Activated naive CD8-positive, alpha-beta T cell treated with anti-CD3 and anti-CD28 coated beads for 36 hours (primary cell): ENCODE measurements at regions not wholly inside any gene's neighbourhood (a gene's known extent, or its start where the extent isn't known, plus 50 kb on each side); places are given as distances from the start of the nearest gene placed in this dataset.

Source experiments
- DNase-seq: peaks from one replicate; pipeline ENCODE4 v3.0.0; 2021
- H3K27ac Mint-ChIP-seq: one replicate; pipeline ENCODE4 v1.8.0; 2022; ENCODE audit warnings: mild to moderate bottlenecking, moderate library complexity, mixed read lengths
- H3K27me3 Mint-ChIP-seq: one replicate; pipeline ENCODE4 v1.8.0; 2022; ENCODE audit warnings: mild to moderate bottlenecking, mixed read lengths
- H3K36me3 Mint-ChIP-seq: one replicate; pipeline ENCODE4 v1.8.0; 2021; ENCODE audit warnings: mild to moderate bottlenecking, mixed read lengths
- H3K4me1 Mint-ChIP-seq: one replicate; pipeline ENCODE4 v1.8.0; 2021; ENCODE audit warnings: mixed read lengths
- H3K4me3 Mint-ChIP-seq: one replicate; pipeline ENCODE4 v1.8.0; 2022; ENCODE audit warnings: mild to moderate bottlenecking, moderate library complexity, mixed read lengths
- H3K9me3 Mint-ChIP-seq: one replicate; pipeline ENCODE4 v1.8.0; 2022; ENCODE audit warnings: mixed read lengths

- Mint-ChIP-seq H3K36me3 (peaks cover 2% of the 10 kb centered on the region), H3K9me3 (no peaks in the 10 kb centered on the region), H3K4me1 (peaks cover 52% of the 10 kb centered on the region), H3K27ac (no peak overlapping the region), H3K27me3 (no peaks in the 10 kb centered on the region), H3K4me3 (no peak overlapping the region)
- no peak for DNase-seq
Measured at GRCh38 chr5:87099291-87099839, 168.3 kb upstream of the RASA1 start.

- Mint-ChIP-seq H3K27ac (peak overlapping the region; percentile 3), H3K36me3 (peaks cover 2% of the 10 kb centered on the region), H3K27me3 (no peaks in the 10 kb centered on the region), H3K4me3 (no peak overlapping the region), H3K9me3 (no peaks in the 10 kb centered on the region), H3K4me1 (peaks cover 46% of the 10 kb centered on the region)
- no peak for DNase-seq
Measured at GRCh38 chr5:87099968-87100367, 167.7 kb upstream of the RASA1 start.

- H3K4me1 Mint-ChIP-seq: peaks cover 38% of the 10 kb centered on the region
- no peak overlapping the region for H3K4me3 Mint-ChIP-seq
- peaks cover 4% of the 10 kb centered on the region for H3K36me3 Mint-ChIP-seq
Measured at GRCh38 chr5:87101321-87101720, 166.4 kb upstream of the RASA1 start.

DNA sequence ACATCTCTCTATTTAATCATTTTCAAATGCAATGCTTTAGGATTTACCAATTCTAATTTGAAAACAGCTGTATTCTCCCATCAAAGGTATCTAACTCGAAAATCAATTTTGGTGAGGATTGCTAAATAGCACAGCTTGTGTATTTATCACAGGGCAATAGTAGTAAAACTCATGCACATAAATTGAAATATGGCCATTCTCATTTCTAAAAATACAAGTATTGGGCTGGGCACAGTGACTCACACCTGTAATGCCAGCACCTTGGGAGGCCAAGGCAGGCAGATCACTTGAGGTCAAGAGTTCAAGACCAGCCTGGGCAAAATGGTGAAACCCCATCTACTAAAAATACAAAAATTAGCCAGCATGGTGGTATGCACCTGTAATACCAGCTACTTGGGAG lies 164.8 kb upstream of the RASA1 start:
- Mint-ChIP-seq H3K27ac (peak overlapping the region; percentile 54), H3K4me3 (no peak overlapping the region), H3K36me3 (peaks cover 4% of the 10 kb centered on the region), H3K4me1 (peaks cover 33% of the 10 kb centered on the region), H3K27me3 (no peaks in the 10 kb centered on the region), H3K9me3 (peaks cover 3% of the 10 kb centered on the region)
- DNase-seq: no peak

More at GRCh38 chr5:87101321-87101720, 166.4 kb upstream of the RASA1 start:
- peaks cover 3% of the 10 kb centered on the region for H3K9me3 Mint-ChIP-seq
- DNase-seq: no peak
- no peaks in the 10 kb centered on the region for H3K27me3 Mint-ChIP-seq
- no peak overlapping the region for H3K27ac Mint-ChIP-seq

DNA sequence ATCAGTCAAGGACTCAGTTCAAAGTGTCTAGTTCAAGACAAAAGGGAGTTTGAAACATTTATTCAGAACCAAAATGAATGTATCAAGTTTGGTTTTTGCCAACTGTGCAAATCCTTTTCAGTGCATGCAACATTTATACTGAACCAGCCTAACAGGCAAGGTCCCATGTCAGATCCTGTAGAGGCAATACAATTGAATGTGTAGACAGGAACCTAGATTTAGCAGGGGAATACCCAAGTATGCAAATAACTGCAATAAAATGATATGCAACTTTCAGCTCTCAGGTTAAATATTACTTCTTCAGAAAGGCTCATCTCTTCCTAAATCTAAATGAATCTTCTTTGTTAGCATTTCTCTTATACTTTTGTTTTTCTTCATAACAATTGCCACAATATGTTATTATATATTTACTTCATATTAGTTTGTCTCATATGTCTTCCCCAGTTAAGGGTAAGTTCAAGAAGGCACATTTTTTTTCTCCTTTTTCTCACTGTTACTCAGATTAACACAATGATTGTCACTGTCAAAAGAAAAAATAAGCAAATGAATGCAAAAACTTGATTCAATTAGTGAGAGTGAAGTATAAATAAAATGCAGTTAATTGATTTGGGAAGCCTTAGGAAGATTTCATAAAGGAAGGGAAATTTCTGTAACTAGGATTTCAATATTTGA lies 163.9 kb upstream of the RASA1 start:
- DNase-seq: no peak
- H3K9me3 Mint-ChIP-seq: peaks cover 3% of the 10 kb centered on the region
- peaks cover 28% of the 10 kb centered on the region for H3K4me1 Mint-ChIP-seq
- H3K27ac Mint-ChIP-seq: no peak overlapping the region
- no peak overlapping the region for H3K4me3 Mint-ChIP-seq
- no peaks in the 10 kb centered on the region for H3K27me3 Mint-ChIP-seq
- H3K36me3 Mint-ChIP-seq: peaks cover 4% of the 10 kb centered on the region

- peaks cover 28% of the 10 kb centered on the region for H3K4me1 Mint-ChIP-seq
- no peak for DNase-seq
- H3K4me3 Mint-ChIP-seq: no peak overlapping the region
- peaks cover 3% of the 10 kb centered on the region for H3K9me3 Mint-ChIP-seq
- peaks cover 4% of the 10 kb centered on the region for H3K36me3 Mint-ChIP-seq
- H3K27ac Mint-ChIP-seq: no peak overlapping the region
- no peaks in the 10 kb centered on the region for H3K27me3 Mint-ChIP-seq
Measured at GRCh38 chr5:87105577-87105976, 162.1 kb upstream of the RASA1 start.

DNA sequence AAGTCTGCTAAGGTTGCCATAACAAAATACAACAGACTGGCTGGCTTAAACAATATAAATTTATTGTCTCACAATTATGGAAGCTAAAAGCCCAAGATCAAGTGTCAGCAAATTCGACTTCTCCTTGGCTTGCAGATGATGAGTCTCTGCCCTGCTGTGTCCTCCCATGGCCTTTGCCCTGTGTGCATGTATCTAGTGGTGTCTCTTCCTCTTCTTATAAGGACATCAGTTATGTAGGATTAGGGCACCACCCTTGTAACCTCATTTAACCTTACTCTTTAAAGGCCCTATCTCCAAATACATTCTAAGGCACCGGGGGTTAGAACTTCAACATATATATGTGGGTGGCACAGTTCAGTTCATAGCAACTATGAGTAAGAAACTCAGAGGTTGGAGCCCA lies 157.9 kb upstream of the RASA1 start:
- H3K27me3 Mint-ChIP-seq: no peaks in the 10 kb centered on the region
- DNase-seq: no peak
- H3K27ac Mint-ChIP-seq: no peak overlapping the region
- no peak overlapping the region for H3K4me3 Mint-ChIP-seq
- H3K36me3 Mint-ChIP-seq: peaks cover 2% of the 10 kb centered on the region
- peaks cover 3% of the 10 kb centered on the region for H3K9me3 Mint-ChIP-seq
- peaks cover 18% of the 10 kb centered on the region for H3K4me1 Mint-ChIP-seq

DNA sequence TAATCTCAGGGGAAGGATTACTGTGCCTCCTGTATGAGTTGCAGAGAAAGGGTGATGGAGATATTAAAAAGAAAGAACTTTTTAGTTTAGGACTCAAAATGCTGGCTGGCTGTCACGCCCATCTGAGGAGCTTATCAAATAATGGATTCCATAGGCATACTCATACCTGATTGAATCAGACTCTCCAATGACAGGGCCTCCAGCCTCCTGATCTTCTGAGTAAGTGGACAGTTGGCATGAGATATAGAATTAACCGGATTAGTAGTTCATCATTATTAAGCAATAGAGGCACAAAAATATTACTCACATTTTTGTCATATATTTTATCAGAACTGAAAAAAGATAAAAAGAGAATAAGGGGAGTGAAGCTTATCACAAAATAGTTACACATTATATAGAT lies 157.0 kb upstream of the RASA1 start:
- peaks cover under 1% of the 10 kb centered on the region for H3K36me3 Mint-ChIP-seq
- no peaks in the 10 kb centered on the region for H3K9me3 Mint-ChIP-seq
- H3K4me1 Mint-ChIP-seq: peaks cover 22% of the 10 kb centered on the region
- DNase-seq: no peak
- H3K4me3 Mint-ChIP-seq: no peak overlapping the region
- H3K27me3 Mint-ChIP-seq: no peaks in the 10 kb centered on the region
- H3K27ac Mint-ChIP-seq: no peak overlapping the region

- Mint-ChIP-seq H3K27ac (no peak overlapping the region), H3K4me3 (no peak overlapping the region), H3K36me3 (peaks cover 3% of the 10 kb centered on the region), H3K4me1 (peaks cover 40% of the 10 kb centered on the region), H3K27me3 (no peaks in the 10 kb centered on the region), H3K9me3 (peaks cover 3% of the 10 kb centered on the region)
- no peak for DNase-seq
Measured at GRCh38 chr5:87113861-87114260, 153.8 kb upstream of the RASA1 start.

DNA sequence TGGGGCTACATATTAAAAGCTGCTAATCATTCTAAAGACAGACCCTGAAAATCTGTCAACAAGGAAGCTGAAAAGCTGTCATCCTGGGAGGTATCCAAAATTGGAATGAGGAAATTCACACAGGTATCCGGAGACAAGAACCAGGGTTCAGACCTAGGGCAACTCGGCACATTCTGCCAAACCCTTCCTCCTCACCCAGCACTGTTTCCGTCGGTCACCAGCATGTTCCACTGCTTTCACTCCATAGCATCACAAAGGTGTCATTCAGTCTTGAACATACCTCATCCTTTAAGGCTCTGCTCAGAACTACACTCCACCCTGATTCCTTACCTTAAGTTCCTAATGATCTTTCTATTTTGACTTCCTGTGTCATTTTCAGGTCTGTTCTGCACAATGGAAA lies 153.1 kb upstream of the RASA1 start:
- no peak for DNase-seq
- no peak overlapping the region for H3K27ac Mint-ChIP-seq
- no peaks in the 10 kb centered on the region for H3K27me3 Mint-ChIP-seq
- H3K4me3 Mint-ChIP-seq: no peak overlapping the region
- H3K4me1 Mint-ChIP-seq: peaks cover 47% of the 10 kb centered on the region
- H3K9me3 Mint-ChIP-seq: peaks cover 3% of the 10 kb centered on the region
- H3K36me3 Mint-ChIP-seq: peaks cover 5% of the 10 kb centered on the region

GRCh38 chr5:87115839-87116364 lies 151.8 kb upstream of the RASA1 start:
- Mint-ChIP-seq H3K4me1 (peaks cover 59% of the 10 kb centered on the region), H3K27ac (peak overlapping the region; percentile 31), H3K27me3 (no peaks in the 10 kb centered on the region), H3K4me3 (no peak overlapping the region), H3K9me3 (peaks cover 3% of the 10 kb centered on the region), H3K36me3 (peaks cover 6% of the 10 kb centered on the region)
- no peak for DNase-seq

- H3K36me3 Mint-ChIP-seq: peaks cover 6% of the 10 kb centered on the region
- no peak for DNase-seq
- H3K4me1 Mint-ChIP-seq: peaks cover 68% of the 10 kb centered on the region
- H3K9me3 Mint-ChIP-seq: peaks cover 3% of the 10 kb centered on the region
- no peak overlapping the region for H3K4me3 Mint-ChIP-seq
- no peaks in the 10 kb centered on the region for H3K27me3 Mint-ChIP-seq
- peak overlapping the region; percentile 79 for H3K27ac Mint-ChIP-seq
Measured at GRCh38 chr5:87116825-87117512, 150.7 kb upstream of the RASA1 start.

DNA sequence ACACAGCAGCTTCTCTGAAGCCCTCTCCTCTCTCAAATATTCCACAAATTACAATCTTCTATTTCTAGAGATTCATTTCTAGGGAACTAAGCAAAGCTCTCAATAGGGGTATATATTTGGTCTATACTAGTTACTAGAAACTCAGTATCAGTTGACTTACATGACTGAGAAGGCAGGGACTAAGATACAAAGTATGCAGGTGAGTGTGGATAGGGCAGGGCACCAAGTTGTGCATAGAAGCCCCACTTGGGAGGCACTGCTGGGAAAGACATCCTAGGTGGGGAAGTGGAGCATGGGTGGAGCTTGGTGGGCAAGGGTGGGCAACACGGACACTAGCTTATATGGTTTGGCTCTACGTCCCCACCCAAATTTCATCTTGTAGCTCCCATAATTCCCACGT lies 148.1 kb upstream of the RASA1 start:
- DNase-seq: no peak
- peaks cover 69% of the 10 kb centered on the region for H3K4me1 Mint-ChIP-seq
- peaks cover 3% of the 10 kb centered on the region for H3K9me3 Mint-ChIP-seq
- H3K36me3 Mint-ChIP-seq: peaks cover 6% of the 10 kb centered on the region
- peak overlapping the region; percentile 12 for H3K4me3 Mint-ChIP-seq
- peak overlapping the region; percentile 86 for H3K27ac Mint-ChIP-seq
- H3K27me3 Mint-ChIP-seq: no peaks in the 10 kb centered on the region

- H3K9me3 Mint-ChIP-seq: peaks cover 3% of the 10 kb centered on the region
- H3K4me3 Mint-ChIP-seq: peak overlapping the region; percentile 44
- peak overlapping the region; percentile 86 for H3K27ac Mint-ChIP-seq
- peak; percentile 11 for DNase-seq
- H3K4me1 Mint-ChIP-seq: peaks cover 65% of the 10 kb centered on the region
- peaks cover 6% of the 10 kb centered on the region for H3K36me3 Mint-ChIP-seq
- no peaks in the 10 kb centered on the region for H3K27me3 Mint-ChIP-seq
Measured at GRCh38 chr5:87120518-87121303, 147.0 kb upstream of the RASA1 start.
